ENCODE measurements at regions not wholly inside any gene's neighbourhood (a gene's known extent, or its start where the extent isn't known, plus 50 kb on each side); places are given as distances from the start of the nearest gene placed in this dataset.

- Histone ChIP-seq H3K4me3 (no peak overlapping the region), H3K9me3 (no peaks in the 10 kb centered on the region), H3K27me3 (no peaks in the 10 kb centered on the region), H3K36me3 (no peaks in the 10 kb centered on the region)
- DNase-seq = no peak
Observed at GRCh38 chr18:60950634-60951033, 382.6 kb upstream of the CDH20 start.

GRCh38 chr18:60951091-60951490 is 382.1 kb upstream of the CDH20 start:
- no peak overlapping the region for H3K4me3 ChIP-seq
- no peaks in the 10 kb centered on the region for H3K36me3 ChIP-seq
- DNase-seq = no peak
- H3K9me3 ChIP-seq = no peaks in the 10 kb centered on the region
- H3K27me3 ChIP-seq = no peaks in the 10 kb centered on the region

- no peaks in the 10 kb centered on the region for H3K9me3 ChIP-seq
- H3K27me3 ChIP-seq = no peaks in the 10 kb centered on the region
- DNase-seq = no peak
- H3K4me3 ChIP-seq = no peak overlapping the region
- no peaks in the 10 kb centered on the region for H3K36me3 ChIP-seq
Observed at GRCh38 chr18:60962625-60963024, 370.6 kb upstream of the CDH20 start.

GRCh38 chr18:60965856-60966255 is 367.4 kb upstream of the CDH20 start:
- no peak for DNase-seq
- no peaks in the 10 kb centered on the region for H3K27me3 ChIP-seq
- no peaks in the 10 kb centered on the region for H3K36me3 ChIP-seq
- H3K4me3 ChIP-seq = no peak overlapping the region
- H3K9me3 ChIP-seq = no peaks in the 10 kb centered on the region

- no peaks in the 10 kb centered on the region for H3K9me3 ChIP-seq
- no peak for DNase-seq
- H3K27me3 ChIP-seq = no peaks in the 10 kb centered on the region
- no peak overlapping the region for H3K4me3 ChIP-seq
- no peaks in the 10 kb centered on the region for H3K36me3 ChIP-seq
Observed at GRCh38 chr18:60966876-60967275, 366.4 kb upstream of the CDH20 start.

- no peaks in the 10 kb centered on the region for H3K36me3 ChIP-seq
- peak; percentile 10 for DNase-seq
- no peak overlapping the region for H3K4me3 ChIP-seq
- H3K27me3 ChIP-seq = no peaks in the 10 kb centered on the region
- no peaks in the 10 kb centered on the region for H3K9me3 ChIP-seq
Observed at GRCh38 chr18:60975420-60975819, 357.8 kb upstream of the CDH20 start.

GRCh38 chr18:60976976-60977375 is 356.3 kb upstream of the CDH20 start:
- no peaks in the 10 kb centered on the region for H3K36me3 ChIP-seq
- H3K9me3 ChIP-seq = no peaks in the 10 kb centered on the region
- no peak overlapping the region for H3K4me3 ChIP-seq
- no peak for DNase-seq
- H3K27me3 ChIP-seq = no peaks in the 10 kb centered on the region

GRCh38 chr18:60978338-60978737 is 354.9 kb upstream of the CDH20 start:
- no peaks in the 10 kb centered on the region for H3K9me3 ChIP-seq
- no peak overlapping the region for H3K4me3 ChIP-seq
- H3K36me3 ChIP-seq = no peaks in the 10 kb centered on the region
- peak; percentile 28 for DNase-seq
- H3K27me3 ChIP-seq = no peaks in the 10 kb centered on the region

- H3K36me3 ChIP-seq = no peaks in the 10 kb centered on the region
- no peak for DNase-seq
- H3K9me3 ChIP-seq = no peaks in the 10 kb centered on the region
- H3K4me3 ChIP-seq = no peak overlapping the region
- no peaks in the 10 kb centered on the region for H3K27me3 ChIP-seq
Observed at GRCh38 chr18:60980422-60981005, 352.7 kb upstream of the CDH20 start.

- no peak for DNase-seq
- Histone ChIP-seq H3K27me3 (no peaks in the 10 kb centered on the region), H3K36me3 (no peaks in the 10 kb centered on the region), H3K4me3 (no peak overlapping the region), H3K9me3 (no peaks in the 10 kb centered on the region)
Observed at GRCh38 chr18:60981682-60982328, 351.4 kb upstream of the CDH20 start.

- Histone ChIP-seq H3K36me3 (no peaks in the 10 kb centered on the region), H3K9me3 (no peaks in the 10 kb centered on the region), H3K27me3 (no peaks in the 10 kb centered on the region), H3K4me3 (no peak overlapping the region)
- no peak for DNase-seq
Observed at GRCh38 chr18:60982329-60982695, 350.9 kb upstream of the CDH20 start.

GRCh38 chr18:60982928-60983327 is 350.3 kb upstream of the CDH20 start:
- Histone ChIP-seq H3K9me3 (no peaks in the 10 kb centered on the region), H3K27me3 (no peaks in the 10 kb centered on the region), H3K4me3 (no peak overlapping the region), H3K36me3 (no peaks in the 10 kb centered on the region)
- DNase-seq = no peak

- H3K27me3 ChIP-seq = no peaks in the 10 kb centered on the region
Observed at GRCh38 chr18:60984510-60984909, 348.7 kb upstream of the CDH20 start.

GRCh38 chr18:60987963-60988362 is 345.3 kb upstream of the CDH20 start:
- Histone ChIP-seq H3K9me3 (no peaks in the 10 kb centered on the region), H3K4me3 (no peak overlapping the region), H3K27me3 (no peaks in the 10 kb centered on the region), H3K36me3 (no peaks in the 10 kb centered on the region)
- DNase-seq = no peak

More at GRCh38 chr18:60984510-60984909, 348.7 kb upstream of the CDH20 start:
- H3K4me3 ChIP-seq = no peak overlapping the region
- H3K9me3 ChIP-seq = no peaks in the 10 kb centered on the region
- H3K36me3 ChIP-seq = no peaks in the 10 kb centered on the region
- DNase-seq = no peak

- Histone ChIP-seq H3K4me3 (no peak overlapping the region), H3K9me3 (no peaks in the 10 kb centered on the region), H3K27me3 (no peaks in the 10 kb centered on the region), H3K36me3 (no peaks in the 10 kb centered on the region)
- DNase-seq = no peak
Observed at GRCh38 chr18:60996326-60996725, 336.9 kb upstream of the CDH20 start.

- Histone ChIP-seq H3K36me3 (no peaks in the 10 kb centered on the region), H3K4me3 (no peak overlapping the region), H3K9me3 (no peaks in the 10 kb centered on the region), H3K27me3 (no peaks in the 10 kb centered on the region)
- no peak for DNase-seq
Observed at GRCh38 chr18:60996822-60997221, 336.4 kb upstream of the CDH20 start.

GRCh38 chr18:61001138-61001537 is 332.1 kb upstream of the CDH20 start:
- no peaks in the 10 kb centered on the region for H3K9me3 ChIP-seq
- no peaks in the 10 kb centered on the region for H3K27me3 ChIP-seq
- DNase-seq = no peak
- H3K36me3 ChIP-seq = no peaks in the 10 kb centered on the region
- no peak overlapping the region for H3K4me3 ChIP-seq

- H3K36me3 ChIP-seq = no peaks in the 10 kb centered on the region
- no peak for DNase-seq
- H3K9me3 ChIP-seq = no peaks in the 10 kb centered on the region
- no peaks in the 10 kb centered on the region for H3K27me3 ChIP-seq
- no peak overlapping the region for H3K4me3 ChIP-seq
Observed at GRCh38 chr18:61006687-61007224, 326.5 kb upstream of the CDH20 start.

All from MG63 (cell line).